NCI-H2081 (cell line): ENCODE measurements at regions not wholly inside any gene's neighbourhood (a gene's known extent, or its start where the extent isn't known, plus 50 kb on each side); places are given as distances from the start of the nearest gene placed in this dataset.

ENCODE experiments used
- DNase-seq, 2 experiments: peaks; one replicate each; lab custom pipeline; 2025; lab: John Stamatoyannopoulos, UW

- DNase-seq: no peak
Measured at GRCh38 chr22:47678636-47679287, 916.3 kb downstream of the TBC1D22A start.

GRCh38 chr22:47678048-47678447 is 915.6 kb downstream of the TBC1D22A start:
- DNase-seq: no peak

- no peak for DNase-seq
Measured at GRCh38 chr22:47676685-47677084, 914.2 kb downstream of the TBC1D22A start.

- DNase-seq: no peak
Measured at GRCh38 chr22:47674600-47674999, 912.1 kb downstream of the TBC1D22A start.

GRCh38 chr22:47673557-47673956 is 911.1 kb downstream of the TBC1D22A start:
- no peak for DNase-seq

GRCh38 chr22:47672526-47672925 is 910.1 kb downstream of the TBC1D22A start:
- no peak for DNase-seq

GRCh38 chr22:47665151-47665550 is 902.7 kb downstream of the TBC1D22A start:
- DNase-seq: no peak

- DNase-seq: no peak
Measured at GRCh38 chr22:47663615-47664605, 901.5 kb downstream of the TBC1D22A start.

GRCh38 chr22:47659467-47660223 is 897.2 kb downstream of the TBC1D22A start:
- DNase-seq: peak in 1 of 2 experiments; percentile 5

GRCh38 chr22:47658182-47658581 is 895.7 kb downstream of the TBC1D22A start:
- no peak for DNase-seq

- no peak for DNase-seq
Measured at GRCh38 chr22:47657224-47657623, 894.8 kb downstream of the TBC1D22A start.

- no peak for DNase-seq
Measured at GRCh38 chr22:47656806-47657205, 894.4 kb downstream of the TBC1D22A start.

GRCh38 chr22:47655930-47656329 is 893.5 kb downstream of the TBC1D22A start:
- DNase-seq: no peak

GRCh38 chr22:47654922-47655491 is 892.6 kb downstream of the TBC1D22A start:
- DNase-seq: no peak

- DNase-seq: no peak
Measured at GRCh38 chr22:47653921-47654320, 891.5 kb downstream of the TBC1D22A start.

GRCh38 chr22:47651216-47651987 is 889.0 kb downstream of the TBC1D22A start:
- DNase-seq: no peak

- no peak for DNase-seq
Measured at GRCh38 chr22:47647720-47648119, 885.3 kb downstream of the TBC1D22A start.

GRCh38 chr22:47647181-47647580 is 884.7 kb downstream of the TBC1D22A start:
- no peak for DNase-seq

- no peak for DNase-seq
Measured at GRCh38 chr22:47645923-47646322, 883.5 kb downstream of the TBC1D22A start.

GRCh38 chr22:47645450-47645914 is 883.0 kb downstream of the TBC1D22A start:
- no peak for DNase-seq

- no peak for DNase-seq
Measured at GRCh38 chr22:47634347-47634746, 871.9 kb downstream of the TBC1D22A start.
